ENCODE measurements at regions not wholly inside any gene's neighbourhood (a gene's known extent, or its start where the extent isn't known, plus 50 kb on each side); places are given as distances from the start of the nearest gene placed in this dataset.

DNA sequence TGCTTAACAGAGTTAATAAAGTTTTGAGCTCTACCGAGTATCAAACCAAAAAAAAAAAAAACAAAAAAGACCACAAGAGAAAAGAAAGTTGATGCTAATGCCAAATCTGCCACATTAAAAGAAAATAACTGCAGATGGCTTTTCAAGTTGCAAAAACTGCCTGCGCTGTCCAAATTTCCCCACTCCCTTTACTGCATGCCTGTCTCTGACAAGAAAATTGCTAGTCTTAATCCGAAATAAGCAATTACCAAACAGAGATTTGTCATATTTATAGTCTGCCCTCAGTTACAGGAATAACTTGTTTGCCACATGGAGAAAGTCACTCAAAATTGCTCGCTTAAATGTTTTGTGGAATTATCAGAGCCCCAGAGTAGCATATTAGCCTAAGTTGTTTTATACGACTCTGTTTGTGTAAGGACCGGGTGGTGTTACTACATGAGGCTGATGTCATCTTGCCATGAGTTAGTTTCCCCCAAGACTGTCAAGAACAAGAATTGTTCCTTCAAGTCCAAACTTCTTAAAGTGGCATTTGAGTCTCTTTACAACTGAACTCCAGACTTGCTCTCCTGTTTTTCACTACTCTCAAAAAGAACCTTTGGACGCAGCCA lies 160.9 kb downstream of the CEP120 start:
- POLR2A ChIA-PET: no interaction called here
- CTCF ChIA-PET: no interaction called here
- no peak for DNase-seq (ENCODE audit: extremely low spot score)
- TF ChIP-seq, protein P1, sequence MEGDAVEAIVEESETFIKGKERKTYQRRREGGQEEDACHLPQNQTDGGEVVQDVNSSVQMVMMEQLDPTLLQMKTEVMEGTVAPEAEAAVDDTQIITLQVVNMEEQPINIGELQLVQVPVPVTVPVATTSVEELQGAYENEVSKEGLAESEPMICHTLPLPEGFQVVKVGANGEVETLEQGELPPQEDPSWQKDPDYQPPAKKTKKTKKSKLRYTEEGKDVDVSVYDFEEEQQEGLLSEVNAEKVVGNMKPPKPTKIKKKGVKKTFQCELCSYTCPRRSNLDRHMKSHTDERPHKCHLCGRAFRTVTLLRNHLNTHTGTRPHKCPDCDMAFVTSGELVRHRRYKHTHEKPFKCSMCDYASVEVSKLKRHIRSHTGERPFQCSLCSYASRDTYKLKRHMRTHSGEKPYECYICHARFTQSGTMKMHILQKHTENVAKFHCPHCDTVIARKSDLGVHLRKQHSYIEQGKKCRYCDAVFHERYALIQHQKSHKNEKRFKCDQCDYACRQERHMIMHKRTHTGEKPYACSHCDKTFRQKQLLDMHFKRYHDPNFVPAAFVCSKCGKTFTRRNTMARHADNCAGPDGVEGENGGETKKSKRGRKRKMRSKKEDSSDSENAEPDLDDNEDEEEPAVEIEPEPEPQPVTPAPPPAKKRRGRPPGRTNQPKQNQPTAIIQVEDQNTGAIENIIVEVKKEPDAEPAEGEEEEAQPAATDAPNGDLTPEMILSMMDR (IDR thresholded peaks at IDR 0.05; ENCODE audit: control extremely low read depth, extremely low read depth, low read depth, missing control alignments): no peak

DNA sequence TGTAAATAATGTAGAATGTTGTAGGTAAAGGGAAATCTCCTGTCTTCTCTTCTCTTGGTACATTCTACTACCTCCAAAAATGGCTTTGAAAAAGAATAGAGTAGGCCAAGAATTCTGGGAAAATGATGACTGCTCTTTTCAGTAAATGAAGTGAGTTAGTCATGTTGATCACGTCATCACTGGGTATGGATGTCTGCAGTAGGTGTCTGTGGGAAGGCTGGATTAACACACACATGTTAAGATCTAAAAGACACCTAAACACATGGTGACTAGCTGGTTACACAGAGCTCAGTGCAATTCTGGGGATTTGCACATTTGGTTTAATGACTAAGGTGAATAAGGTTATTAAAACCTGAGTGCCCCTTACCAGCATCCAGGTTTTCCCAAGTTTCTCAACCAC lies 161.5 kb downstream of the CEP120 start:
- DNase-seq (ENCODE audit: extremely low spot score): no peak
- ChIA-PET CTCF (no interaction called here), POLR2A (no interaction called here)
- TF ChIP-seq, protein P1 (IDR thresholded peaks at IDR 0.05; ENCODE audit: control extremely low read depth, extremely low read depth, low read depth, missing control alignments): no peak

DNA sequence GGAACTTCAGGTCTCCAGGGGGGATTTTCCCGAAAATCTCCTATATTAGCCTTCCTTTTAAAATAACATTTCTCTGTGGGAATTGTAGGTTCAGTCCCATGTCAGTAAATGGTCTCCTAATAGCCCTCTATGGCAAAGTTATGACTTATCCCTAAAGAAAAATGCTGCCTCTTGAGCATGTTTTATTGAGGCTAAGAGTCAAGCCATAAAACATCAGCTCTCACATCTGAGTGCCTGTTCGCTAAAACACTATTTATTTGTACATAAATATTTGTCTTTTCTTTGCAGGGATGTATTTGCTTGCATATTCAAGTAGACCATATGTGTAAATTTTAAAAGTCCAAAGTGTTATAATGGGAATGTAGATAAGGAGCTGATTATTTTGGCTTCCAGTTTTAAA lies 160.4 kb downstream of the PRDM6 start:
- POLR2A ChIA-PET: no interaction called here

DNA sequence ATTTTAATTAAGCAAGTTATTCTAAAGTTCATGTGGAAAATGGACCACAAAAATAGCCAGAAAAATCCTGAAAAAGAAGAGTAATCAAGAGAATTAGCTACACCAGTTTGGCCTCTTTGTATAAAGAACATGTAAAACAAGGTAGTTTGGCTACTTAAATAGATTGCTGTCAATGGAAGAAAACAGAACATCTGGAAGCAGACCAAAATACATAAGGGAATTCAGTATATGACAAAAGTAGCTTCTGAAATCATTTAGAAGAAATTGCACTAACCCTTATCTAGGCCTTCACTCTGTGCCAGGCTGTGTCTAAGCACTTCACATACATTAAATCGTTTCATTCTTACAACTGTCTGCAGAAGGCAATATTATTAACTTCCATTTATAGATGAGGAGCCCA lies 156.6 kb downstream of the PRDM6 start:
- TF ChIP-seq, protein P1 (IDR thresholded peaks at IDR 0.05; ENCODE audit: control extremely low read depth, extremely low read depth, low read depth, missing control alignments): no peak
- POLR2A ChIA-PET: no interaction called here
- CTCF ChIA-PET: interaction anchor here (1.1 to 1.7 kb wide), 3 partner anchors 11 to 33 kb away, joined by 3 to 4 read pairs (median 3); no protein-coding TSS in a partner anchor
- DNase-seq (ENCODE audit: extremely low spot score): no peak

More for the DNA sequence above, 160.4 kb downstream of the PRDM6 start:
- no peak for DNase-seq (ENCODE audit: extremely low spot score)
- CTCF ChIA-PET: interaction anchor here (0.7 kb wide), 1 partner anchor 21 kb away, joined by 3 read pairs; no protein-coding TSS in a partner anchor
- TF ChIP-seq, protein P1 (IDR thresholded peaks at IDR 0.05; ENCODE audit: control extremely low read depth, extremely low read depth, low read depth, missing control alignments): no peak

DNA sequence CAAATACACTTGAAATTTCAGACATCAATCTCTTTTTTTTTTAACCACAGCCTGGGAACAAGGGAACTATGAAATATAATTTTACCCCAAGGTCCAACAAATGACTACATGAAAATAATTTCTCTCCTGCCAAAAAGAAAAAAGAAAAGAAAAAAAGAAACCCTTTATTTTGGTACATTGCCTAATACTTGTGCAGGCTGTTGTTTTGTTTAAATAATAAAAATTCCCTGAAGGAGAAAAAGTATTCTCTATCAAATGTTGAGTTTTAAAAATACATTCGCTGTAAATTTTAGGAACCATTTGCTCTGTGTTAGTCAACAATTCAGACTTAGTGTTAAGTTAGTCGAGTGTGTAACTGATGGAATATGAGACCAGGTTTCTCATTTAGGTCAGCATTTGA lies 155.4 kb downstream of the PRDM6 start:
- ChIA-PET CTCF (interaction anchor here (1.7 kb wide), 1 partner anchor 34 kb away, joined by 4 read pairs; no protein-coding TSS in a partner anchor), POLR2A (no interaction called here)
- TF ChIP-seq, protein P1 (IDR thresholded peaks at IDR 0.05; ENCODE audit: control extremely low read depth, extremely low read depth, low read depth, missing control alignments): no peak
- no peak for DNase-seq (ENCODE audit: extremely low spot score)

Measured in GM10248 (cell line).